Astrocyte (in vitro differentiated cells and primary cell): ENCODE measurements at regions not wholly inside any gene's neighbourhood (a gene's known extent, or its start where the extent isn't known, plus 50 kb on each side); places are given as distances from the start of the nearest gene placed in this dataset.

ENCODE experiments used
- EZH2 ChIP-seq: IDR thresholded peaks from 2 replicates; pipeline ENCODE4 v1.6.1; 2012; ENCODE audit warnings: mild to moderate bottlenecking, low read length, inconsistent platforms; ENCODE audit not compliant: insufficient read depth
- TF ChIP-seq, protein P1 (sequence below): IDR thresholded peaks from 2 replicates; pipeline ENCODE4 v1.5.1; 2011; ENCODE audit warnings: low read depth, mild to moderate bottlenecking, inconsistent platforms, low read length, moderate library complexity; ENCODE audit not compliant: insufficient read depth

DNA sequence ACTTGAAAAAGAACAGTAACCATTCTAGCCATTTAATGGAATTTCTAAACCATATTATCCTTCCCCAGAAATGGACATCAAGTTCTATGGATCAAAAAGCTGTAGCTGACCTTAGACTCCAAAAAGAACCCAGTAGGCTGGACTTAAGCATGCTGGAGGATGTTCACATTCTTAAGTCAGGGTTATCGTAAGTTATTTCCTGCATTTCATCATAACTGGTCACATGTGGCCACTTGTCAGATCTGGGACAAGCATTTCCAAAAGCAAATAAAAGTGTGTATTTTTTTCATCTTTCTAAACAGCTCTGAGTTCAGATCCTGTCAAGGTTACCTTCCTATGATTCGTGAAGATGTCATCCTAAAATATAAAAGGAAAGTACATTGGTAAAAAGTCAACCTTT lies 274.5 kb upstream of the PTGER4 start:
- TF ChIP-seq, protein P1, sequence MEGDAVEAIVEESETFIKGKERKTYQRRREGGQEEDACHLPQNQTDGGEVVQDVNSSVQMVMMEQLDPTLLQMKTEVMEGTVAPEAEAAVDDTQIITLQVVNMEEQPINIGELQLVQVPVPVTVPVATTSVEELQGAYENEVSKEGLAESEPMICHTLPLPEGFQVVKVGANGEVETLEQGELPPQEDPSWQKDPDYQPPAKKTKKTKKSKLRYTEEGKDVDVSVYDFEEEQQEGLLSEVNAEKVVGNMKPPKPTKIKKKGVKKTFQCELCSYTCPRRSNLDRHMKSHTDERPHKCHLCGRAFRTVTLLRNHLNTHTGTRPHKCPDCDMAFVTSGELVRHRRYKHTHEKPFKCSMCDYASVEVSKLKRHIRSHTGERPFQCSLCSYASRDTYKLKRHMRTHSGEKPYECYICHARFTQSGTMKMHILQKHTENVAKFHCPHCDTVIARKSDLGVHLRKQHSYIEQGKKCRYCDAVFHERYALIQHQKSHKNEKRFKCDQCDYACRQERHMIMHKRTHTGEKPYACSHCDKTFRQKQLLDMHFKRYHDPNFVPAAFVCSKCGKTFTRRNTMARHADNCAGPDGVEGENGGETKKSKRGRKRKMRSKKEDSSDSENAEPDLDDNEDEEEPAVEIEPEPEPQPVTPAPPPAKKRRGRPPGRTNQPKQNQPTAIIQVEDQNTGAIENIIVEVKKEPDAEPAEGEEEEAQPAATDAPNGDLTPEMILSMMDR: no peak
- no peak for TF ChIP-seq EZH2
